ENCODE measurements at regions not wholly inside any gene's neighbourhood (a gene's known extent, or its start where the extent isn't known, plus 50 kb on each side); places are given as distances from the start of the nearest gene placed in this dataset.

DNA sequence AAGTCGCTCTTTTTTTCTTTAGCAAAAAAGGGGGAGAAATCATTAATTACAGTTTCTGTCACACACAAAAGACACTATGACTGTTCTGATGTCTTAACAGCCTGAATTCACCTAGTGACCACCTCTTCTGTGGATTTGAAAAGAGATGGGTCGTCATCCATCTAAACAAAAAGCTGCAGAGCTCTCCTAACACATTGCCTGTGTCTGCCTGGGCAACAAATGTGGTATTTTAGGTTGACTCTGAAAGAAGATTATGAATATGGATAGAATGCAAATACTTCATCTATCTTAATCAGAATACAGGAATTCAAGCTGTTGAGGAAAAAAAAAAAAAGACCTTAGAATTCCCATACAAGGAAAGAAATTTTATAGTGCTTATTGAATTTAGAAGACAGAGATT is 304.4 kb upstream of the ADGRL2 start:
- TF ChIP-seq, protein P1, sequence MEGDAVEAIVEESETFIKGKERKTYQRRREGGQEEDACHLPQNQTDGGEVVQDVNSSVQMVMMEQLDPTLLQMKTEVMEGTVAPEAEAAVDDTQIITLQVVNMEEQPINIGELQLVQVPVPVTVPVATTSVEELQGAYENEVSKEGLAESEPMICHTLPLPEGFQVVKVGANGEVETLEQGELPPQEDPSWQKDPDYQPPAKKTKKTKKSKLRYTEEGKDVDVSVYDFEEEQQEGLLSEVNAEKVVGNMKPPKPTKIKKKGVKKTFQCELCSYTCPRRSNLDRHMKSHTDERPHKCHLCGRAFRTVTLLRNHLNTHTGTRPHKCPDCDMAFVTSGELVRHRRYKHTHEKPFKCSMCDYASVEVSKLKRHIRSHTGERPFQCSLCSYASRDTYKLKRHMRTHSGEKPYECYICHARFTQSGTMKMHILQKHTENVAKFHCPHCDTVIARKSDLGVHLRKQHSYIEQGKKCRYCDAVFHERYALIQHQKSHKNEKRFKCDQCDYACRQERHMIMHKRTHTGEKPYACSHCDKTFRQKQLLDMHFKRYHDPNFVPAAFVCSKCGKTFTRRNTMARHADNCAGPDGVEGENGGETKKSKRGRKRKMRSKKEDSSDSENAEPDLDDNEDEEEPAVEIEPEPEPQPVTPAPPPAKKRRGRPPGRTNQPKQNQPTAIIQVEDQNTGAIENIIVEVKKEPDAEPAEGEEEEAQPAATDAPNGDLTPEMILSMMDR (IDR thresholded peaks at IDR 0.05), result no peak
- TF ChIP-seq TCF7L2 (IDR thresholded peaks at IDR 0.05; ENCODE audit: low read depth, low read length) (no peak), POLR2AphosphoS5 (IDR thresholded peaks at IDR 0.05; ENCODE audit: low read depth, low read length) (no peak), SIN3A (IDR thresholded peaks at IDR 0.05; ENCODE audit: borderline replicate concordance, insufficient read depth, low read depth, low read length) (no peak)
- TF ChIP-seq, protein P2, sequence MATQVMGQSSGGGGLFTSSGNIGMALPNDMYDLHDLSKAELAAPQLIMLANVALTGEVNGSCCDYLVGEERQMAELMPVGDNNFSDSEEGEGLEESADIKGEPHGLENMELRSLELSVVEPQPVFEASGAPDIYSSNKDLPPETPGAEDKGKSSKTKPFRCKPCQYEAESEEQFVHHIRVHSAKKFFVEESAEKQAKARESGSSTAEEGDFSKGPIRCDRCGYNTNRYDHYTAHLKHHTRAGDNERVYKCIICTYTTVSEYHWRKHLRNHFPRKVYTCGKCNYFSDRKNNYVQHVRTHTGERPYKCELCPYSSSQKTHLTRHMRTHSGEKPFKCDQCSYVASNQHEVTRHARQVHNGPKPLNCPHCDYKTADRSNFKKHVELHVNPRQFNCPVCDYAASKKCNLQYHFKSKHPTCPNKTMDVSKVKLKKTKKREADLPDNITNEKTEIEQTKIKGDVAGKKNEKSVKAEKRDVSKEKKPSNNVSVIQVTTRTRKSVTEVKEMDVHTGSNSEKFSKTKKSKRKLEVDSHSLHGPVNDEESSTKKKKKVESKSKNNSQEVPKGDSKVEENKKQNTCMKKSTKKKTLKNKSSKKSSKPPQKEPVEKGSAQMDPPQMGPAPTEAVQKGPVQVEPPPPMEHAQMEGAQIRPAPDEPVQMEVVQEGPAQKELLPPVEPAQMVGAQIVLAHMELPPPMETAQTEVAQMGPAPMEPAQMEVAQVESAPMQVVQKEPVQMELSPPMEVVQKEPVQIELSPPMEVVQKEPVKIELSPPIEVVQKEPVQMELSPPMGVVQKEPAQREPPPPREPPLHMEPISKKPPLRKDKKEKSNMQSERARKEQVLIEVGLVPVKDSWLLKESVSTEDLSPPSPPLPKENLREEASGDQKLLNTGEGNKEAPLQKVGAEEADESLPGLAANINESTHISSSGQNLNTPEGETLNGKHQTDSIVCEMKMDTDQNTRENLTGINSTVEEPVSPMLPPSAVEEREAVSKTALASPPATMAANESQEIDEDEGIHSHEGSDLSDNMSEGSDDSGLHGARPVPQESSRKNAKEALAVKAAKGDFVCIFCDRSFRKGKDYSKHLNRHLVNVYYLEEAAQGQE (IDR thresholded peaks at IDR 0.05; ENCODE audit: insufficient read depth in 1 of 2, low read depth in 2 of 2, low read length in 1 of 2), result no peak

All from Panc1 (cell line).